Mesendoderm (in vitro differentiated cells): ENCODE measurements at regions not wholly inside any gene's neighbourhood (a gene's known extent, or its start where the extent isn't known, plus 50 kb on each side); places are given as distances from the start of the nearest gene placed in this dataset.

Source experiments
- DNase-seq: peaks from one replicate; pipeline ENCODE4 v3.0.0; 2013
- H2AK5ac ChIP-seq: 2 replicates; pipeline ENCODE4 v1.6.1; 2013; ENCODE audit warnings: low read length, inconsistent platforms
- H2BK120ac ChIP-seq: 2 replicates; pipeline ENCODE4 v1.6.1; 2013; ENCODE audit warnings: low read depth, mild to moderate bottlenecking, low read length, moderate library complexity, mixed read lengths
- H2BK15ac ChIP-seq: replicated peaks from 2 replicates; pipeline ENCODE4 v1.6.1; 2013; ENCODE audit warnings: low read depth, mild to moderate bottlenecking, moderate library complexity
- H2BK5ac ChIP-seq: 2 replicates; pipeline ENCODE4 v1.6.1; 2013; ENCODE audit warnings: low read length, inconsistent platforms
- H3K18ac ChIP-seq: 2 replicates; pipeline ENCODE4 v1.6.1; 2013; ENCODE audit warnings: mild to moderate bottlenecking, low read length, mixed read lengths
- H3K23ac ChIP-seq: one replicate; pipeline ENCODE4 v1.6.1; 2013; ENCODE audit warnings: low read length
- H3K27ac ChIP-seq: 2 replicates; pipeline ENCODE4 v1.5.1; 2013; ENCODE audit warnings: low read depth, mild to moderate bottlenecking, inconsistent platforms, low read length, moderate library complexity
- H3K27me3 ChIP-seq: 2 replicates; pipeline ENCODE4 v1.6.1; 2013; ENCODE audit warnings: low read length, control low read depth, mild to moderate bottlenecking, inconsistent platforms; ENCODE audit not compliant: insufficient read depth, poor library complexity
- H3K36me3 ChIP-seq: 2 replicates; pipeline ENCODE4 v1.6.1; 2013; ENCODE audit warnings: low read length, inconsistent platforms; ENCODE audit not compliant: control insufficient read depth, insufficient read depth
- H3K4ac ChIP-seq: one replicate; pipeline ENCODE4 v1.6.1; 2013; ENCODE audit warnings: low read depth, mild to moderate bottlenecking, low read length, moderate library complexity
- H3K4me1 ChIP-seq: 2 replicates; pipeline ENCODE4 v1.6.1; 2013; ENCODE audit warnings: low read depth, low read length, inconsistent platforms; ENCODE audit not compliant: control insufficient read depth
- H3K4me2 ChIP-seq: 2 replicates; pipeline ENCODE4 v1.6.1; 2013; ENCODE audit warnings: low read length
- H3K4me3 ChIP-seq: 2 replicates; pipeline ENCODE4 v1.5.1; 2013; ENCODE audit warnings: mild to moderate bottlenecking, low read length
- H3K56ac ChIP-seq: one replicate; pipeline ENCODE4 v1.6.1; 2013; ENCODE audit warnings: low read length
- H3K79me1 ChIP-seq: 2 replicates; pipeline ENCODE4 v1.6.1; 2013; ENCODE audit warnings: low read length, inconsistent platforms
- H3K79me2 ChIP-seq: 2 replicates; pipeline ENCODE4 v1.6.1; 2013; ENCODE audit warnings: mild to moderate bottlenecking, low read length; ENCODE audit not compliant: control insufficient read depth, insufficient read depth
- H3K9ac ChIP-seq: 2 replicates; pipeline ENCODE4 v1.6.1; 2013; ENCODE audit warnings: low read length, inconsistent platforms
- H4K5ac ChIP-seq: one replicate; pipeline ENCODE4 v1.6.1; 2013; ENCODE audit warnings: low read length
- H4K8ac ChIP-seq: one replicate; pipeline ENCODE4 v1.6.1; 2013; ENCODE audit warnings: low read depth, mild to moderate bottlenecking, control low read depth, low read length, moderate library complexity
- WGBS: extraction: QIAGEN DNeasy Blood & Tissue Kit; methylation state at CpG from one replicate; pipeline ENCODE4 v1.1.7; 2013; ENCODE audit warnings: low lambda C conversion rate, missing lambda C conversion rate; ENCODE audit not compliant: insufficient coverage; ENCODE audit errors: extremely low coverage; 5-methylcytosine and 5-hydroxymethylcytosine counted together

DNA sequence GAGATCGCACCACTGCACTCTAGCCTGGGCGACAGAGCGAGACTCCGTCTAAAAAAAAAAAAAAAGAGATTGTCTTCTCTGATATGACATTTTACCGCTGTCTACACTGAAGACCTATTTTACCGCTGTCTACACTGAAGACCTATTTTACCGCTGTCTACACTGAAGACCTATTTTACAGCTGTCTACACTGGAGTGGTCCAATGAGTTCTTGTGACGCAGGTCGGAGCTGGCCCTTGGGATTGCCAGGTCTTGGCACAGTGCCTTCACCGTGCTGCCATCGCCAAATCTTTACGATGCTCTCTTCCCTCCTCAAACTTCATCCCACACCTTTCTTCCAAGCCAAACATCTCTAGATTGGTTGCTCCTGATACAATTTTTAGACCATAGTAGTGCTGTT is 183.1 kb upstream of the FAT1 start:
- Histone ChIP-seq H3K56ac (no peak overlapping the region), H3K4me1 (no peaks in the 10 kb centered on the region), H2BK15ac (no peak overlapping the region), H2BK120ac (no peak overlapping the region), H3K79me2 (no peaks in the 10 kb centered on the region), H3K79me1 (no peaks in the 10 kb centered on the region), H2AK5ac (no peak overlapping the region), H3K4me3 (no peak overlapping the region), H3K4me2 (no peak overlapping the region), H3K18ac (no peak overlapping the region), H3K27me3 (no peaks in the 10 kb centered on the region), H3K36me3 (no peaks in the 10 kb centered on the region), H2BK5ac (no peak overlapping the region), H4K8ac (no peak overlapping the region), H3K9ac (no peak overlapping the region), H4K5ac (no peak overlapping the region), H3K27ac (no peak overlapping the region), H3K23ac (no peak overlapping the region), H3K4ac (no peak overlapping the region)
- no CpG with 5 or more reads among the region's 12 CpGs for WGBS
- no peak for DNase-seq

DNA sequence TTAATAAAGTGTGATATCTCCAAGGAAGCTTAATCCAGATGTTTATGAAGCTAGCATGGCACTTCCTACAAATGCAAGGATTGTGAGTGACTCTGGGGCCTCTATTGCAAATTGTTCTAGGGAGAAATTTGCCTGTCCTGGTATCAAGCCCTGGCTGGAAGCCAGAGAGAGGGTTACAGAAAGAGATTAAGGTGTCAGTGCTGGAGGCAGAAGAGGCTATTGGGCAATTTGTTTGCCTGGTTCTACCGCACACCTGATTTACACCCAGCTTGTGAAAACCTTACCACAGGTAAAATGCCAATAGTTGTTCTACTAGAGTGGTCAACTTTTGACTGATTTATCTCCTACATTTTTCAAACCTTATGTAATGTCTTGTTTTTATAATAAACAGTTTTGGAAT is 186.7 kb upstream of the FAT1 start:
- Histone ChIP-seq H2BK120ac (no peak overlapping the region), H3K18ac (no peak overlapping the region), H3K4me2 (no peak overlapping the region), H3K27ac (no peak overlapping the region), H3K23ac (no peak overlapping the region), H3K4ac (no peak overlapping the region), H3K79me1 (no peaks in the 10 kb centered on the region), H3K4me1 (no peaks in the 10 kb centered on the region), H4K5ac (no peak overlapping the region), H3K4me3 (no peak overlapping the region), H3K36me3 (no peaks in the 10 kb centered on the region), H3K79me2 (no peaks in the 10 kb centered on the region), H3K27me3 (no peaks in the 10 kb centered on the region), H2BK5ac (no peak overlapping the region), H4K8ac (no peak overlapping the region), H3K56ac (no peak overlapping the region), H2BK15ac (no peak overlapping the region), H2AK5ac (no peak overlapping the region), H3K9ac (no peak overlapping the region)
- no CpG with 5 or more reads among the region's 1 CpG for WGBS
- no peak for DNase-seq

DNA sequence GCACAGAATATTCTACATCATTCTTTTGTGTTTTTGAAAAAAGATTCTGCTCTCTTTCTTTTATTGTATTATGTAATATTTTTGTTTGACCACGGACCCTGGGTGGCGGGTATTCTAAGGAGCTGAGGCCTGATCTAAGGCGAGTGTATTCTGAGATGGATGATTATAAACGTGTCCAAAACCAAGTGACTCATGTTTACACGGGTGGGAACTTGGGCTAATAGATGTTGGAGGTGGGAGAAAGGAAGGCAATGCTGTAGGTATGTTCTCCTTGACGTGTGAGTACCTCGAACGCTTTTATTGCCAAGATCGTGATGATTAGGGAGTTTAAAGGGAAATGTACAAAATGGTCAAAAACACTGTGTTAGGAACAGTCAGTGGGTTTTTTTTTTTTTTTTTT is 188.9 kb upstream of the FAT1 start:
- Histone ChIP-seq H3K4me2 (no peak overlapping the region), H3K23ac (peak overlapping the region; percentile 68), H3K56ac (no peak overlapping the region), H3K27ac (no peak overlapping the region), H3K4me3 (no peak overlapping the region), H4K5ac (no peak overlapping the region), H3K9ac (no peak overlapping the region), H4K8ac (no peak overlapping the region), H3K27me3 (no peaks in the 10 kb centered on the region), H3K79me1 (no peaks in the 10 kb centered on the region), H3K79me2 (no peaks in the 10 kb centered on the region), H3K4ac (no peak overlapping the region), H3K18ac (no peak overlapping the region), H3K36me3 (no peaks in the 10 kb centered on the region), H2BK15ac (no peak overlapping the region), H3K4me1 (no peaks in the 10 kb centered on the region), H2BK120ac (no peak overlapping the region), H2AK5ac (no peak overlapping the region), H2BK5ac (no peak overlapping the region)
- WGBS, result no CpG with 5 or more reads among the region's 9 CpGs
- no peak for DNase-seq

GRCh38 chr4:186915816-186916215 is 192.2 kb upstream of the FAT1 start:
- H3K27me3 ChIP-seq, result no peaks in the 10 kb centered on the region
- H3K79me1 ChIP-seq, result no peaks in the 10 kb centered on the region
- no peaks in the 10 kb centered on the region for H3K4me1 ChIP-seq
- no peak overlapping the region for H3K18ac ChIP-seq
- no peak overlapping the region for H3K4me2 ChIP-seq
- H3K23ac ChIP-seq, result no peak overlapping the region
- no CpG with 5 or more reads among the region's 4 CpGs for WGBS
- H3K27ac ChIP-seq, result no peak overlapping the region
- no peaks in the 10 kb centered on the region for H3K36me3 ChIP-seq
- H3K4ac ChIP-seq, result no peak overlapping the region
- no peak overlapping the region for H3K4me3 ChIP-seq
- H3K9ac ChIP-seq, result no peak overlapping the region
- no peak overlapping the region for H2BK15ac ChIP-seq
- H4K5ac ChIP-seq, result no peak overlapping the region
- H2AK5ac ChIP-seq, result no peak overlapping the region
- DNase-seq, result peak; percentile 41
- no peak overlapping the region for H2BK120ac ChIP-seq
- no peak overlapping the region for H2BK5ac ChIP-seq
- no peaks in the 10 kb centered on the region for H3K79me2 ChIP-seq
- H4K8ac ChIP-seq, result no peak overlapping the region
- no peak overlapping the region for H3K56ac ChIP-seq

DNA sequence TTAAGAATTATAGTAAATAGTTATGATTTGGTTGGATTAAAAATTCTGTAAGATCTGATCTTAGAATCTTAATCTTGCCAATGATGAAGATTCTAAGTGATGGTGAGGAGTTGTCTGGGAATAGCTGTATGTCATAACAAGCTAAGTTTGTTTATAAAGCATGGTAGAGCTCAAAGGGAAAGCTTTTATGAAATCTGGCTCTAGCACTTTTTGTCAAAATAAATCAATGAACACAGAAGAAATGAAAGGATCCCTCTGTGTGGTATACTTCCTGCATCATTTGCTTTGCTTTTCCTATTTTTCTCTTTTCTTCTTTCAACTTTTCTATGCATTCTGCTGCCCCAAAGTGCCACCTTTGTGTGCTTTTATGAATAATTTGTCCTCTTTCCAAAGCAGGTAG is 193.5 kb upstream of the FAT1 start:
- H3K79me1 ChIP-seq, result no peaks in the 10 kb centered on the region
- no peak overlapping the region for H2AK5ac ChIP-seq
- H3K9ac ChIP-seq, result no peak overlapping the region
- no peak overlapping the region for H3K23ac ChIP-seq
- H4K5ac ChIP-seq, result no peak overlapping the region
- H3K4me2 ChIP-seq, result no peak overlapping the region
- no peak overlapping the region for H3K27ac ChIP-seq
- no peak overlapping the region for H3K56ac ChIP-seq
- no peak overlapping the region for H3K4ac ChIP-seq
- H3K27me3 ChIP-seq, result no peaks in the 10 kb centered on the region
- no peaks in the 10 kb centered on the region for H3K36me3 ChIP-seq
- no peak overlapping the region for H2BK15ac ChIP-seq
- no peak overlapping the region for H3K4me3 ChIP-seq
- no peak overlapping the region for H2BK120ac ChIP-seq
- no peak overlapping the region for H4K8ac ChIP-seq
- no peak overlapping the region for H3K18ac ChIP-seq
- no peaks in the 10 kb centered on the region for H3K4me1 ChIP-seq
- DNase-seq, result no peak
- no peaks in the 10 kb centered on the region for H3K79me2 ChIP-seq
- no peak overlapping the region for H2BK5ac ChIP-seq

- no CpG with 5 or more reads among the region's 3 CpGs for WGBS
- Histone ChIP-seq H2AK5ac (no peak overlapping the region), H2BK120ac (no peak overlapping the region), H4K8ac (no peak overlapping the region), H3K79me2 (no peaks in the 10 kb centered on the region), H3K4me2 (no peak overlapping the region), H3K4ac (no peak overlapping the region), H3K27me3 (no peaks in the 10 kb centered on the region), H2BK15ac (no peak overlapping the region), H3K18ac (no peak overlapping the region), H3K23ac (no peak overlapping the region), H3K9ac (no peak overlapping the region), H3K56ac (no peak overlapping the region), H2BK5ac (no peak overlapping the region), H3K27ac (no peak overlapping the region), H4K5ac (no peak overlapping the region), H3K79me1 (no peaks in the 10 kb centered on the region), H3K4me3 (no peak overlapping the region), H3K4me1 (no peaks in the 10 kb centered on the region), H3K36me3 (no peaks in the 10 kb centered on the region)
- DNase-seq, result no peak
Observed at GRCh38 chr4:186918466-186918865, 194.8 kb upstream of the FAT1 start.
